ENCODE measurements at regions not wholly inside any gene's neighbourhood (a gene's known extent, or its start where the extent isn't known, plus 50 kb on each side); places are given as distances from the start of the nearest gene placed in this dataset.

DNA sequence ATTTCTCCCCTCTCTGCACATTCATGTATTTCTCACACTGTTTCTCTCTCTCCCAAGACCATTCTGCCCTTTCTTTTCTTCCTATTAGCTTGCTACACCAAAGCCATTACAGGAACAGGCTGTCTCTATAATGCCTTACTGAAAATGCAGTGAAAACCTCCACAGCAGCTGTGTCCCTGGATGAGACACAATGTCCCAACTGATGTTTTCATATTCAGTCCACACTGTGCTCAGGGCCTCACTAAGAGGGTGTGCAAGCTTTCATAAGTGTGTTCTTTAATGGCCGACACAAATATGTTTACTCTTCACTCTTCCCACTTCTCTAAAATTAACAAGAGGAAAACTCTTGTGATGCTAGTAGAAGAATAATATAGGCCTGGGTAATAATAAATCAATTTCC lies 163.4 kb downstream of the KCTD12 start:
- TF ChIP-seq, protein P1, sequence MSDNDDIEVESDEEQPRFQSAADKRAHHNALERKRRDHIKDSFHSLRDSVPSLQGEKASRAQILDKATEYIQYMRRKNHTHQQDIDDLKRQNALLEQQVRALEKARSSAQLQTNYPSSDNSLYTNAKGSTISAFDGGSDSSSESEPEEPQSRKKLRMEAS (IDR thresholded peaks at IDR 0.05; ENCODE audit: low read depth, low read length): no peak
- TF ChIP-seq CTCF (IDR thresholded peaks at IDR 0.05; ENCODE audit: low read depth, low read length) (no peak), POLR2A (IDR thresholded peaks at IDR 0.05; ENCODE audit: extremely low read depth, insufficient read length) (no peak), MYC (IDR thresholded peaks at IDR 0.05; ENCODE audit: low read depth, low read length) (no peak)
